Neural cell (in vitro differentiated cells): ENCODE measurements at regions not wholly inside any gene's neighbourhood (a gene's known extent, or its start where the extent isn't known, plus 50 kb on each side); places are given as distances from the start of the nearest gene placed in this dataset.

Experiments used
- H2AFZ ChIP-seq: fragments of 200-600, 300-800 bp; sonication (generic), shearing (Covaris generic); 2 replicates; pipeline ENCODE4 v1.6.0; 2014; ENCODE audit warnings: low read depth, mild to moderate bottlenecking, antibody characterized with exemption, low read length, moderate library complexity
- H3F3A ChIP-seq: fragments of 200-600 bp; shearing (Covaris generic); 2 replicates; pipeline ENCODE4 v1.6.1; 2016; ENCODE audit warnings: mild to moderate bottlenecking, moderate library complexity, mixed read lengths, antibody characterized with exemption, low read length; ENCODE audit not compliant: insufficient read depth, poor library complexity, severe bottlenecking
- H3K27ac ChIP-seq: fragments of 200-600, 300-800 bp; sonication (generic), shearing (Covaris generic); 2 replicates; pipeline ENCODE4 v1.5.1; 2014; ENCODE audit warnings: mild to moderate bottlenecking, low read length, moderate library complexity
- H3K27me3 ChIP-seq: fragments of 300-800, 200-600 bp; sonication (generic), shearing (Covaris generic); 2 replicates; pipeline ENCODE4 v1.6.0; 2014; ENCODE audit warnings: mild to moderate bottlenecking, low read depth, low read length, moderate library complexity; ENCODE audit not compliant: insufficient read depth
- H3K36me3 ChIP-seq: fragments of 300-800, 200-600 bp; sonication (generic), shearing (Covaris generic); 2 replicates; pipeline ENCODE4 v1.5.1; 2014; ENCODE audit warnings: mild to moderate bottlenecking, antibody characterized with exemption, low read length, moderate library complexity; ENCODE audit not compliant: insufficient read depth
- H3K4me2 ChIP-seq: fragments of 300-800, 200-600 bp; sonication (generic), shearing (Covaris generic); 2 replicates; pipeline ENCODE4 v1.6.0; 2014; ENCODE audit warnings: mild to moderate bottlenecking, low read length
- H3K4me3 ChIP-seq: fragments of 300-800, 200-600 bp; sonication (generic), shearing (Covaris generic); 2 replicates; pipeline ENCODE4 v1.5.1; 2014; ENCODE audit warnings: mild to moderate bottlenecking, low read length, moderate library complexity
- H3K79me2 ChIP-seq: fragments of 200-600 bp; shearing (Covaris generic); replicated peaks from 2 replicates; pipeline ENCODE4 v1.6.0; 2014; ENCODE audit warnings: mild to moderate bottlenecking, low read length, moderate library complexity; ENCODE audit not compliant: insufficient read depth
- H3K9ac ChIP-seq: fragments of 300-800, 200-600 bp; sonication (generic), shearing (Covaris generic); 2 replicates; pipeline ENCODE4 v1.6.1; 2016; ENCODE audit warnings: mild to moderate bottlenecking, low read length, mixed read lengths
- H3K9me2 ChIP-seq: fragments of 200-600 bp; shearing (Covaris generic); 2 replicates; pipeline ENCODE4 v1.6.1; 2016; ENCODE audit warnings: mild to moderate bottlenecking, low read length, mixed read lengths; ENCODE audit not compliant: insufficient read depth
- H3K9me3 ChIP-seq: fragments of 200-600, 300-800 bp; sonication (generic), shearing (Covaris generic); 2 replicates; pipeline ENCODE4 v1.6.1; 2016; ENCODE audit warnings: mild to moderate bottlenecking, mixed run types, low read length, moderate library complexity, mixed read lengths
- H4K20me1 ChIP-seq: fragments of 200-600 bp; shearing (Covaris generic); 2 replicates; pipeline ENCODE4 v1.6.1; 2016; ENCODE audit warnings: mild to moderate bottlenecking, mixed run types; ENCODE audit not compliant: insufficient read depth
- CTCF ChIP-seq: fragments of 450-650 bp; IDR thresholded peaks from 2 replicates; pipeline ENCODE4 v1.5.1; 2014; ENCODE audit warnings: antibody characterized with exemption, mild to moderate bottlenecking, moderate library complexity; ENCODE audit not compliant: poor library complexity, severe bottlenecking
- EP300 ChIP-seq: fragments of 450-650 bp; conservative IDR thresholded peaks from 2 replicates; pipeline ENCODE4 v1.6.1; 2014; ENCODE audit warnings: antibody characterized with exemption, mild to moderate bottlenecking, moderate library complexity; ENCODE audit not compliant: poor library complexity, severe bottlenecking
- EZH2 ChIP-seq: fragments of 200-600, 300-800 bp; shearing (Covaris generic), sonication (generic); IDR thresholded peaks from 2 replicates; pipeline ENCODE4 v1.6.1; 2014; ENCODE audit warnings: antibody characterized with exemption, low read length, borderline replicate concordance, mild to moderate bottlenecking; ENCODE audit not compliant: insufficient read depth, poor library complexity, severe bottlenecking
- MXI1 ChIP-seq: fragments of 450-650 bp; conservative IDR thresholded peaks from 2 replicates; pipeline ENCODE4 v1.6.1; 2014; ENCODE audit warnings: antibody characterized with exemption, mild to moderate bottlenecking; ENCODE audit not compliant: poor library complexity, severe bottlenecking
- POLR2AphosphoS5 ChIP-seq: IDR thresholded peaks from 2 replicates; pipeline ENCODE4 v1.6.1; 2012
- RAD21 ChIP-seq: fragments of 450-650 bp; conservative IDR thresholded peaks from 2 replicates; pipeline ENCODE4 v1.6.1; 2014; ENCODE audit warnings: antibody characterized with exemption, mild to moderate bottlenecking, moderate library complexity
- REST ChIP-seq: IDR thresholded peaks from 2 replicates; pipeline ENCODE4 v1.6.1; 2012; ENCODE audit warnings: borderline replicate concordance
- SMC3 ChIP-seq: fragments of 450-650 bp; conservative IDR thresholded peaks from 2 replicates; pipeline ENCODE4 v1.6.1; 2014; ENCODE audit warnings: antibody characterized with exemption, mild to moderate bottlenecking, moderate library complexity; ENCODE audit not compliant: poor library complexity
- TAF1 ChIP-seq: IDR thresholded peaks from 2 replicates; pipeline ENCODE4 v1.6.1; 2012; ENCODE audit warnings: low read depth

DNA sequence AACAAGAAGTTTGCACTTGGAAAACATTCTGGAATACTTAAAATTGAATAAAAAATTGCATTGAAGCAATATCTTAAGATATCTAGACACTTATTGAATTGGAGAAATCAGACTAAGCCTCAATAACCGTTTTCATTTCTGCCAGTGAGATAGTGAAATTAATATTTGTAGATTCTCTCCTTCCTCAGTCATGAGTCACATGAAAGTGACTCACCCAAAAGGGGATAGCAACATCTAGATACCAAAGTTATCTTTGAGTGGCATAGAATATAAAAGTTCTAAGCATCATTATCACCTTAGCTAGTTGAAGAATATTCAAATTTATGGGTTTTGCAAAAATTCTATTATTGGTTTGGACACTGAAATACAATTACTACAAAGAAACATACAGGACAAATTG lies 614.8 kb upstream of the ZNF717 start:
- Histone ChIP-seq H4K20me1 (no peaks in the 10 kb centered on the region), H3K36me3 (no peaks in the 10 kb centered on the region), H3K4me3 (no peak overlapping the region), H2AFZ (no peak overlapping the region), H3K9me3 (no peaks in the 10 kb centered on the region), H3F3A (no peaks in the 10 kb centered on the region), H3K9ac (no peak overlapping the region), H3K79me2 (no peaks in the 10 kb centered on the region), H3K27me3 (no peaks in the 10 kb centered on the region), H3K27ac (no peak overlapping the region), H3K9me2 (no peaks in the 10 kb centered on the region), H3K4me2 (no peak overlapping the region)
- TF ChIP-seq REST (no peak), MXI1 (no peak), EP300 (no peak), TAF1 (no peak), RAD21 (no peak), SMC3 (no peak), CTCF (no peak), POLR2AphosphoS5 (no peak)

- no peaks in the 10 kb centered on the region for H3F3A ChIP-seq
- TF ChIP-seq POLR2AphosphoS5 (no peak), SMC3 (no peak), RAD21 (no peak), EP300 (no peak), TAF1 (no peak), CTCF (no peak), EZH2 (no peak), REST (no peak), MXI1 (no peak)
- no peak overlapping the region for H3K4me3 ChIP-seq
- H3K36me3 ChIP-seq: no peaks in the 10 kb centered on the region
- H3K79me2 ChIP-seq: no peaks in the 10 kb centered on the region
- no peak overlapping the region for H3K9ac ChIP-seq
- no peaks in the 10 kb centered on the region for H4K20me1 ChIP-seq
- H3K9me2 ChIP-seq: no peaks in the 10 kb centered on the region
- H3K9me3 ChIP-seq: no peaks in the 10 kb centered on the region
- H3K27me3 ChIP-seq: no peaks in the 10 kb centered on the region
- no peak overlapping the region for H2AFZ ChIP-seq
- no peak overlapping the region for H3K4me2 ChIP-seq
- H3K27ac ChIP-seq: no peak overlapping the region
Observed at GRCh38 chr3:76402926-76403325, 617.6 kb upstream of the ZNF717 start.
